WTC11 (cell line): ENCODE measurements at regions not wholly inside any gene's neighbourhood (a gene's known extent, or its start where the extent isn't known, plus 50 kb on each side); places are given as distances from the start of the nearest gene placed in this dataset.

Source experiments
- ATAC-seq: fragments of 200-7000 bp; cut with Tn5 transposase; 2 replicates; pipeline ENCODE4 v1.10.0; 2021; ENCODE audit warnings: mild to moderate bottlenecking, moderate library complexity
- CTCF ChIA-PET: fragments of 300-600 bp; sonication (Branson Sonifier 250); formaldehyde crosslinking; loops from one replicate; lab custom pipeline; 2021; ENCODE audit warnings: antibody characterized with exemption; lab: Charles Lee
- POLR2A ChIA-PET: fragments of 350-600 bp; sonication (Branson Sonifier 250); formaldehyde crosslinking; loops from one replicate; lab custom pipeline; 2021; ENCODE audit warnings: antibody characterized with exemption; lab: Charles Lee
- DNase-seq: peaks from one replicate; pipeline ENCODE4 v3.0.0; 2021; ENCODE audit warnings: low spot score
- H3K27ac Mint-ChIP-seq: 2 replicates; pipeline ENCODE4 v1.8.0; 2021; ENCODE audit warnings: mixed read lengths
- H3K27me3 Mint-ChIP-seq: 2 replicates; pipeline ENCODE4 v1.8.0; 2021; ENCODE audit warnings: low read depth, mild to moderate bottlenecking, moderate library complexity, mixed read lengths
- H3K36me3 Mint-ChIP-seq: 2 replicates; pipeline ENCODE4 v1.8.0; 2021; ENCODE audit warnings: mixed read lengths
- H3K4me1 Mint-ChIP-seq: 2 replicates; pipeline ENCODE4 v1.8.0; 2022; ENCODE audit warnings: mixed read lengths
- H3K4me3 Mint-ChIP-seq: 2 replicates; pipeline ENCODE4 v1.8.0; 2021; ENCODE audit warnings: mild to moderate bottlenecking, moderate library complexity, mixed read lengths
- H3K9me3 Mint-ChIP-seq: 2 replicates; pipeline ENCODE4 v1.8.0; 2021; ENCODE audit warnings: mixed read lengths
- ATF6 ChIP-seq: sonication (generic); formaldehyde crosslinking; IDR thresholded peaks from 2 replicates; pipeline ENCODE4 v1.8.1; 2023; ENCODE audit warnings: mild to moderate bottlenecking, missing genetic modification reagents
- CREM ChIP-seq: sonication (generic); formaldehyde crosslinking; IDR thresholded peaks from 2 replicates; pipeline ENCODE4 v1.8.1; 2022; ENCODE audit warnings: mild to moderate bottlenecking, missing genetic modification reagents, moderate library complexity
- ERG ChIP-seq: fragments of 250-450 bp; sonication (Bioruptor Pico); IDR thresholded peaks from 2 replicates; pipeline ENCODE4 v1.8.0; 2021; ENCODE audit warnings: mild to moderate bottlenecking
- FOXP1 ChIP-seq: sonication (generic); formaldehyde crosslinking; IDR thresholded peaks from 2 replicates; pipeline ENCODE4 v1.8.0; 2022; ENCODE audit warnings: missing genetic modification reagents, mild to moderate bottlenecking, moderate library complexity, borderline replicate concordance
- IRF2 ChIP-seq: sonication (generic); formaldehyde crosslinking; IDR thresholded peaks from 2 replicates; pipeline ENCODE4 v1.8.0; 2022; ENCODE audit warnings: low read depth, missing genetic modification reagents, borderline replicate concordance
- JUN ChIP-seq: sonication (generic); formaldehyde crosslinking; IDR thresholded peaks from 2 replicates; pipeline ENCODE4 v1.8.0; 2023; ENCODE audit warnings: mild to moderate bottlenecking, missing genetic modification reagents
- MAX ChIP-seq: sonication (generic); formaldehyde crosslinking; IDR thresholded peaks from 2 replicates; pipeline ENCODE4 v1.8.0; 2022; ENCODE audit warnings: mild to moderate bottlenecking, missing genetic modification reagents
- NFATC4 ChIP-seq: fragments of 250-450 bp; sonication (Bioruptor Pico); IDR thresholded peaks from 2 replicates; pipeline ENCODE4 v1.9.0; 2021; ENCODE audit warnings: mild to moderate bottlenecking
- NFYB ChIP-seq: sonication (generic); formaldehyde crosslinking; conservative IDR thresholded peaks from 2 replicates; pipeline ENCODE4 v1.8.0; 2022; ENCODE audit warnings: low read depth, missing genetic modification reagents
- PREB ChIP-seq: sonication (generic); formaldehyde crosslinking; IDR thresholded peaks from 2 replicates; pipeline ENCODE4 v1.8.1; 2022; ENCODE audit warnings: mild to moderate bottlenecking, missing genetic modification reagents, moderate library complexity, borderline replicate concordance
- PRRX2 ChIP-seq: fragments of 250-450 bp; sonication (Bioruptor Pico); IDR thresholded peaks from 2 replicates; pipeline ENCODE4 v1.8.0; 2021; ENCODE audit warnings: mild to moderate bottlenecking
- RORB ChIP-seq: fragments of 250-450 bp; sonication (Bioruptor Pico); IDR thresholded peaks from 2 replicates; pipeline ENCODE4 v1.9.0; 2021; ENCODE audit warnings: mild to moderate bottlenecking
- SMAD3 ChIP-seq: sonication (generic); formaldehyde crosslinking; IDR thresholded peaks from 2 replicates; pipeline ENCODE4 v1.8.0; 2022; ENCODE audit warnings: missing genetic modification reagents, mild to moderate bottlenecking, borderline replicate concordance
- SP1 ChIP-seq: sonication (generic); formaldehyde crosslinking; conservative IDR thresholded peaks from 2 replicates; pipeline ENCODE4 v1.8.1; 2022; ENCODE audit warnings: missing genetic modification reagents
- ZBTB21 ChIP-seq: sonication (generic); formaldehyde crosslinking; IDR thresholded peaks from 2 replicates; pipeline ENCODE4 v1.8.1; 2023; ENCODE audit warnings: mild to moderate bottlenecking, missing genetic modification reagents, borderline replicate concordance
- ZNF396 ChIP-seq: fragments of 250-450 bp; sonication (Bioruptor Pico); IDR thresholded peaks from 2 replicates; pipeline ENCODE4 v1.8.0; 2021; ENCODE audit warnings: mild to moderate bottlenecking, moderate library complexity, borderline replicate concordance
- TF ChIP-seq, protein P1 (sequence below): sonication (generic); formaldehyde crosslinking; IDR thresholded peaks from 2 replicates; pipeline ENCODE4 v1.8.1; 2022; ENCODE audit warnings: missing genetic modification reagents, borderline replicate concordance
- TF ChIP-seq, protein P2 (sequence below): sonication (generic); formaldehyde crosslinking; IDR thresholded peaks from 2 replicates; pipeline ENCODE4 v1.8.0; 2023; ENCODE audit warnings: missing genetic modification reagents
- TF ChIP-seq, protein P3 (sequence below): sonication (generic); formaldehyde crosslinking; IDR thresholded peaks from 2 replicates; pipeline ENCODE4 v1.8.1; 2022; ENCODE audit warnings: low read depth, missing genetic modification reagents, borderline replicate concordance

- Mint-ChIP-seq H3K4me1 (no peaks in the 10 kb centered on the region), H3K27me3 (no peaks in the 10 kb centered on the region; the same call in 1 of the 2 replicates), H3K9me3 (peaks cover 30% of the 10 kb centered on the region), H3K36me3 (peaks cover 4% of the 10 kb centered on the region; the same call in 1 of the 2 replicates), H3K27ac (no peak overlapping the region)
- DNase-seq: no peak
- ATAC-seq: no peak
- CTCF ChIA-PET: no interaction called here
- TF ChIP-seq ERG (no peak), ZBTB21 (CRISPR knock-in tag) (no peak), CREM (no peak), PRRX2 (CRISPR knock-in tag) (no peak), JUN (CRISPR knock-in tag) (no peak), SMAD3 (CRISPR knock-in tag) (no peak), RORB (CRISPR knock-in tag) (no peak), FOXP1 (CRISPR knock-in tag) (no peak), SP1 (CRISPR knock-in tag) (no peak), ZNF396 (CRISPR knock-in tag) (no peak), PREB (CRISPR knock-in tag) (no peak), IRF2 (CRISPR knock-in tag) (no peak), NFATC4 (CRISPR knock-in tag) (no peak), ATF6 (CRISPR knock-in tag) (no peak), NFYB (CRISPR knock-in tag) (no peak), MAX (no peak)
- TF ChIP-seq, protein P1, sequence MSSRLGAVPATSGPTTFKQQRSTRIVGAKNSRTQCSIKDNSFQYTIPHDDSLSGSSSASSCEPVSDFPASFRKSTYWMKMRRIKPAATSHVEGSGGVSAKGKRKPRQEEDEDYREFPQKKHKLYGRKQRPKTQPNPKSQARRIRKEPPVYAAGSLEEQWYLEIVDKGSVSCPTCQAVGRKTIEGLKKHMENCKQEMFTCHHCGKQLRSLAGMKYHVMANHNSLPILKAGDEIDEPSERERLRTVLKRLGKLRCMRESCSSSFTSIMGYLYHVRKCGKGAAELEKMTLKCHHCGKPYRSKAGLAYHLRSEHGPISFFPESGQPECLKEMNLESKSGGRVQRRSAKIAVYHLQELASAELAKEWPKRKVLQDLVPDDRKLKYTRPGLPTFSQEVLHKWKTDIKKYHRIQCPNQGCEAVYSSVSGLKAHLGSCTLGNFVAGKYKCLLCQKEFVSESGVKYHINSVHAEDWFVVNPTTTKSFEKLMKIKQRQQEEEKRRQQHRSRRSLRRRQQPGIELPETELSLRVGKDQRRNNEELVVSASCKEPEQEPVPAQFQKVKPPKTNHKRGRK (CRISPR knock-in tag): no peak
- TF ChIP-seq, protein P2, sequence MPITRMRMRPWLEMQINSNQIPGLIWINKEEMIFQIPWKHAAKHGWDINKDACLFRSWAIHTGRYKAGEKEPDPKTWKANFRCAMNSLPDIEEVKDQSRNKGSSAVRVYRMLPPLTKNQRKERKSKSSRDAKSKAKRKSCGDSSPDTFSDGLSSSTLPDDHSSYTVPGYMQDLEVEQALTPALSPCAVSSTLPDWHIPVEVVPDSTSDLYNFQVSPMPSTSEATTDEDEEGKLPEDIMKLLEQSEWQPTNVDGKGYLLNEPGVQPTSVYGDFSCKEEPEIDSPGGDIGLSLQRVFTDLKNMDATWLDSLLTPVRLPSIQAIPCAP: no peak
- TF ChIP-seq, protein P3, sequence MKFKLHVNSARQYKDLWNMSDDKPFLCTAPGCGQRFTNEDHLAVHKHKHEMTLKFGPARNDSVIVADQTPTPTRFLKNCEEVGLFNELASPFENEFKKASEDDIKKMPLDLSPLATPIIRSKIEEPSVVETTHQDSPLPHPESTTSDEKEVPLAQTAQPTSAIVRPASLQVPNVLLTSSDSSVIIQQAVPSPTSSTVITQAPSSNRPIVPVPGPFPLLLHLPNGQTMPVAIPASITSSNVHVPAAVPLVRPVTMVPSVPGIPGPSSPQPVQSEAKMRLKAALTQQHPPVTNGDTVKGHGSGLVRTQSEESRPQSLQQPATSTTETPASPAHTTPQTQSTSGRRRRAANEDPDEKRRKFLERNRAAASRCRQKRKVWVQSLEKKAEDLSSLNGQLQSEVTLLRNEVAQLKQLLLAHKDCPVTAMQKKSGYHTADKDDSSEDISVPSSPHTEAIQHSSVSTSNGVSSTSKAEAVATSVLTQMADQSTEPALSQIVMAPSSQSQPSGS (CRISPR knock-in tag): no peak
- TF ChIP-seq, all 79 proteins: peak for 0
- H3K4me3 Mint-ChIP-seq: no peak overlapping the region
- POLR2A ChIA-PET: no interaction called here
These were observed 79.3 kb upstream of the SPEF2 start for GRCh38 chr5:35538198-35538931.
